HG03139 (cell line): ENCODE measurements at regions not wholly inside any gene's neighbourhood (a gene's known extent, or its start where the extent isn't known, plus 50 kb on each side); places are given as distances from the start of the nearest gene placed in this dataset.

ENCODE experiments used
- ATAC-seq: cut with Tn5 transposase; IDR thresholded peaks from one replicate; pipeline ENCODE4 v1.9.1; 2021; ENCODE audit not compliant: unreplicated experiment

GRCh38 chr16:86353948-86354347 lies 156.4 kb upstream of the FOXF1 start:
- ATAC-seq: no peak

DNA sequence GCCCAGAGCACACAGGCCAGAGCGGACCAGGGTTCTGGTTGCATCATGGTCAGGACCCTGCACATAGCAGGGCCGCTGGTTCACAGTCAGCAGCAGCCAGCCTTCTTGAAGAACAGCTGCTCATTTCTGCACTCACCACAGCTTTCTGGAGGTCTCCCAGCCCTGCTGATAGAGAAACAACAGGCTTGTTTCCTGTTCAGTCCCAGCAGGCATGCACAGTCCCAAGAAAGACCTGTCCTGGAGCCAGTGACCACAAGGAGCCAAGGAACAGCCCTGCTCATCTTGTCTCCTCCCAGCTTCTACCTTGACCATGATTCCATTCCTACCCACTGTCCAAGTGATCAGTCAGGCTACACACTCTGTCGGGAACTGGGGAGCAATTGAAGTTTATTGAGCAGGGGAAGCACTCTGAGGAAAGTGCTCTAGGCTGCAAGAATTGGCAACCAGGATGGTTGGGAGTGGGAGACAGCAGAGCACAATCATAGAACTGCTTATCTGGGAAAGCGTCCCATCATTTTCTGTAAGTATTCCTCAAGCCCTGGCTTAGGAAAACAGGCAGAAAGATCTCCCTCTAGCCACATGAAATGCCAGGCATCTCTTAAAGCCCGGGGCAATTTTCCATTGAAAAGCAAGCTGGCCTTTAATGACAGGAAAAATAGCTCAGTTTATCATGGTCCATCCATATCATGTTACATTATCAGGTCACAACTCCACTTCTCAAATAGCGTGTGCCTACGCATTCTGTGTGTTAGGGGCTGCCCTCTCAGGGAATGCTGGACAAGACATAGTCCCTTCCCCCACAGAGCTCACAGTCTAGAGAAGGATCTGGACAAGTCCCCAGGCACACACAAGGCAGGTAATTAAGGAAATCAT lies 155.4 kb upstream of the FOXF1 start:
- no peak for ATAC-seq

DNA sequence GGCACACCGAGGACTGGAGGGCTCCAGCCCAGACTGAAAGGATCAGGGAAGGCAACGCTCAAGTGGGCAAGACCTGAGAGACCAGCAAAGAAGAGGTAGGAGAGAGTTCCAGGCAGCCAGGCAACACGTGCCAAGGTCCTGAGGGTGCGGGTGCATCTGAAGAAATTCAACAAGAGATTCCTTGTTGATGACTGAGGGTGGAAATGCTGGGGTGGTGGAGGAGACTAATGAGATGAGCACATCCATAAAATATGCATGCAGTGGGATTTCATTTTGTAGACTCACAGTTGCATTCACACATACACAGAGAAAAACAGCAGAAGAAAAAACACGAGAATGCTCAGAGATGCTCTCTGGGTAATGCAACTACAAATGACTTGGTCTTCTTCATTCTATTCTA lies 154.8 kb upstream of the FOXF1 start:
- ATAC-seq: no peak

GRCh38 chr16:86355951-86356350 lies 154.4 kb upstream of the FOXF1 start:
- no peak for ATAC-seq

GRCh38 chr16:86356804-86357203 lies 153.5 kb upstream of the FOXF1 start:
- no peak for ATAC-seq

DNA sequence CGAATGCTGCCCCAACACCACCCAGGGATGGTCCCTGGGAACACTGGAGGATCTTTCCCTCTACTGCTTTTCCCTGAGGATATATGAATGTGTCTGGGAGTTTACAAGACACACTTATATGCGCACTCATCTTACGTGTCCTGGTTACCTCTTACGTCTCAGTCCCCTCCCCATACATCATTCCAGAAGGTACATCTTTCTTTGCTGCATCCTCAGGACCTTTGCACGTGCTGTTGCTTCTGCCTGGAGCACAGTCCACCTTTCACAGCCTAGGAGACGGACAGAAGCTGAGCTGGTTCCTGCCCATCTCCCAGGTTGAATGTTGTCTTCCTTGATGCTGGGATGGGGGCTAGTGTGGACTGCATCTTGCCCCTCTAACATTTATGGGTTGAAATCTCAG lies 153.0 kb upstream of the FOXF1 start:
- ATAC-seq: no peak

- no peak for ATAC-seq
These were observed 152.4 kb upstream of the FOXF1 start for GRCh38 chr16:86357950-86358349.

DNA sequence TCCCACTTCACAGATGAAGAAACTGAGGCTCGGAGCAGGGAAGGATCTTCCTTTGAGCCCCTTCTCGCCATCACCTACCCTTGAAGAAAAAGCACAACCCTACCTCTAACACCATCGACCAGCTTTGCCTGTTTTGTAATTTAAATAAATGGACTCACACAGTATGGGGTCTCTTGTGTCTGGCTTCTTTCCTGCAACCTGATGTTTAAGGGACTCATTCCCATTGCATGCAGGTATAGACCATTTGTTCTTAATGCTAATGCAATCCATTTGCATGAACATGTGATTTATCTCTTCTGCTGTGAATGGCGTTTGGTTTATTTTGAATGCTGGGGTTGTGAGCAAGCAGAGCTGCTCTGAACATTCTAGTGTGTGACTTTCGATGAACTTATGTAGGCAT lies 150.8 kb upstream of the FOXF1 start:
- no peak for ATAC-seq

DNA sequence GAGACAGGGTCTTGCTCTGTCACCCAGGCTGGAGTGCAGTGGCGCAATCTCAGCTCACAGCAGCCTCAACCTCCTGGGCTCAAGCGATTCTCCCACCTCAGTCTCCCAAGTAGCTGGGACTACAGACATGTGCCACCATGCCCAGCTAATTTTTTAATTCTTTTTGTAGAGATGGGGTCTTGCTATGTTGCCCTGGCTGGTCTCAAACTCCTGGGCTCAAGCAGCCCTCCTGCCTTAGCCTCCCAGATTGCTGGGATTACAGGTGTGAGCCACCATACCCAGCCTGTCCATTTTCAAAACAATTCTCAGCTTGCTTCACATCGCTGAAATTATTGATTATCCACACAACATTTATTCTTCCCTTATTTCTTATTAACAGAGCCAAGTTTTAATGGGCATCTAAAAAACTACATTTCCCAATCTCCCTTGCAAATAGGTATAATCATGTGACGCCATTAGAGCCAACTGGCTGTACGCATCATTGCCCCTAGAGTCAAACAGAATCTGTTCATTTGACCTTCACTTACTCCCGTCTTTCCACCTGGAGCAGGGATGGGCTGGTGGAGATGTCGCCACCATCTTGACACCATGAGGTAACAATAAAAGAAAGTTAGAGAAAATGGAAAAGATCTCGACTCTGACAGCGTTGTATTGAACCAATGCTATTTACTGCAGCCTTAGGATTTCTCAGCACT lies 148.0 kb upstream of the FOXF1 start:
- no peak for ATAC-seq

- no peak for ATAC-seq
These were observed 147.3 kb upstream of the FOXF1 start for GRCh38 chr16:86363057-86363490.

- ATAC-seq: no peak
These were observed 146.3 kb upstream of the FOXF1 start for GRCh38 chr16:86363836-86364618.

DNA sequence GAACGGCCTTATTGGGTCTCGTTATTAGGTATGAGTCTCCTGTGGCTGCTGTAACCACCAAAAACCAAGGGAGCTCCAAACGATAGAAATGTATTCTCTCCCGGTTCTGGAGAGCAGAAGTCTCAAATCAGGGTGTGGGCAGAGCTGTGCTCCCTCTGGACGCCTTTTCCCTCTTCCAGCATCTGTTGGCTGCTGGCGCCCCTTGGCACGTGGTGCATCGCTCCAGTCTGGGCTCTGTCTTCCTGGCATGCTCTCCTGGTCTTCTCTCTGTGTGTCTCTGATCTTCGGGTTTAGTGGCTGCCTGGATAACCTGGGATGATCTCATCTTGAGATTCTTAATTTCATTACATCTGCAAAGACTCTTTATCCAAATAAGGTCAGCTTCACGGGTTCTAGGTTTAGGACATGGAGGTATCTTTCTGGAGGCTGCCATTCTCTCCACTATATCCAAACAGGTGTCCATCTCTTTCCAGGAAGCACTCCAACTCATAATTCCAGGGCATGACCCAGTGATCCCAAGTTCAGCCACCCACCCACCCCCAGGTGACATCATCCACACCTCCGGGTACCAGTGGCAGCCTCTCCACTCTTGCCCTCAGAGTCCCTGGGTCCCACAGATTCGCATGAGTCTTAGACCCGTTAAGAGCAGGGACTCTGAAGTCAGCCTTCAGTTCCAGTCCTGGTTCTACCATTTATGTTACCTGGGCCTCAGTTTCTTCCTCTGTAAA lies 145.5 kb upstream of the FOXF1 start:
- no peak for ATAC-seq

DNA sequence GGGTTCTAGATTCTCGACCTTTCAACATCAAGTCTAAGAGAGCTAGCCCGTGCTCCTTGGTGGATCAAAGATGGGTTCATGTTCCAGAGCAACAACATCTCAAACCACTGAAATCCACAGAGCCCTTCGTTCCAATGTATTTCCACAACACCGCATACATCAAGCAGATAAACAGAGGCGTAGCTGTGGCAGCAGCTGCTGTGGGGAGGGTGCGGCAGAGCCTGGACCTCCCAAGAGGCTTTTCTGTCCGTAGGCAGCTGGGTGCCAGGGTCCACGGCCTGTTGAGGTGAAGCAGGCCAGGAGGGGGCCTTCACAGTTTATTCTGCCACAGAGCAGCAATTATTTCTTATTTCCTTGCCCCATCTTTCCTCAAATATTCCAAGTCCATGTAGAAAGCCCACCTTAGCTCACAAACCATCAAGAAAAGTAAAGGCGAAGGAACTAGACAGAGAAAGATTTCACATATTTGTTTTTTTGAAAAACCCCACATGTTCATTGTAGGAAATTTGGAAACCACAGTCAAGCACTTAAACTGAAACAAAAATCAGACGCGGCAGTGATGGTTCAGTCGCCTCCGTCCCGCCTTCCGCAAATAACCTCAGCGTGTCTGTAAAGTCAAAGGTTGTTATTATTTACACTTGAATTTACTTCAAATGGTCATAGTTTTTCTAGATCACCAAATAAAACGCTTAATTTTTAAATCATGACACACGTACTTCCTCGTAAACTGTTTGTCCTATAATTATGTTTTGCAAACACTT lies 144.6 kb upstream of the FOXF1 start:
- no peak for ATAC-seq

DNA sequence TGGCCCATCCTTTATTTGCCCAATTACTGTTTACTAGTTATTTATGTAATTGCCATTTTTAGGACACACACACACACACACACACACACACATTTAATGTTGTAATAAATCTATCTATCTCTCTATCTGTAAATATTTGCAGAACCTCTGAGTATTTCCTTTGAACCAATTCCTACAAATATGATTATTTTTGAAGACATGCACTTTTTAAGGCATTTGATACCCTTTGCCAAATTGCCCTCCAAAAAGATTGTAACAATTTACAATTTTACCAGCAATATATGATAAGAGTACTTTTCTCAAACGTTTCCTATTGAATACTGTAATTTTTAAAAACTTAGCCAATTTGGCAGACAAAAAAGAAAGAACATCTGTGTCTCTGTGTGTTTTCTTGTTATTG lies 143.8 kb upstream of the FOXF1 start:
- ATAC-seq: no peak

DNA sequence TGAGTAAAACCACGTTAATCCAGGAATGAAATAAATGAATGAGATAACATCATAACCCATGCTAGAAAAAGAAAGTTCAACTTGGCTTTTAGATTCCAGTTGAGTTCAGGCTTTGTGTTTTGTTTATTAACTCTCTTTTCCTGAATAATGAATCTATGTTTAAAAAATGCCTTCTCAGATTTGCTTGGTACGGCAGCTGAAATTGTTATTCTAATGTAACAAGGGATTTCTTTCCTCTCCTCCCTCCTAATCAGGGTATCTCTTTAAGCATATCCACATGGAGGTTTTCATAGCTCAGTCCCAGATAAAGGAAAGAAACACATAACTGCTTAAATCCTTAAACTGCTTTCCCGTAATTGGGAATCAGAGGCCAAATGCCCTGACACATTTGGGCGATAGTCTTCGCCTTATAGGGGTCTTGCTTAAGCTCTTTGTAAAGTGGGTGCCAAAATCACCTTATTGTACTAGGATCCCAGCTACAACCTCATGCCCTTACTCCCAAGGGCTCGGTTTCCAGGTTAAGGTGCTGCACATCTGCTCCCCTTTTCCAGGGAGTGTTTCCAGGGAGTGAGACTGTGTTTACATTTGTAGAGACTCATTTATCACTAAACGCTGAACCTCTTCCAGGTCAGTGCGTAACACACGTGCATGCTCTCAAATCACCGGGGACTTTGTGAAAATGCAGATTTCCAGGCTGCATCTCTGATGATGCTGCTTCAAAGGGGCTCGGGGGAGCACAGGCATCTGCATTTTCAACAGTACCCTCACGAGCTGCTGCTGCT lies 142.8 kb upstream of the FOXF1 start:
- no peak for ATAC-seq

GRCh38 chr16:86368261-86368660 lies 142.1 kb upstream of the FOXF1 start:
- no peak for ATAC-seq

DNA sequence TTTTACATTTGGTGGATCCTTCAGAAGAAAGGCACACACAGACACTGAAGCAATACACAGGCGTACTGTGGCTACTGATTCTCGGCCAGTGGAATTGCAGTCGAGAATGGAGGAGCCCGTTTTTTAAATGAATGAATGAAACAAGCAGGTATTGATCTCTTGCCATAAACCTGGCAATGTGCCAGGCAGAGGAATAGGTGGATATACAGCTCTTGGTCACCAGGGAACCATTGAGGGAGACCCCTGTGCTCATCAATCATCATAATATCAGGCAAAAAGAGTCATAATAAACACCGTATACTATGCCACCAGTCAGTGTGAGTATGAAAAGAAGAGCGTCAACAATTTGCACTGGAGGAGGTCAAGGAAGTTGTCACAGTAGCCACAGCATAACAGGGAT lies 140.3 kb upstream of the FOXF1 start:
- no peak for ATAC-seq

- no peak for ATAC-seq
These were observed 139.1 kb upstream of the FOXF1 start for GRCh38 chr16:86371083-86371803.

- no peak for ATAC-seq
These were observed 138.1 kb upstream of the FOXF1 start for GRCh38 chr16:86372193-86372592.
